Cardiac fibroblast (primary cell): ENCODE measurements at regions not wholly inside any gene's neighbourhood (a gene's known extent, or its start where the extent isn't known, plus 50 kb on each side); places are given as distances from the start of the nearest gene placed in this dataset.
"Not testable (repeated sequence)": the region's sequence is repeated elsewhere in the genome, so short reads cannot be mapped to it uniquely, and the experiment has no call there.

Experiments used
- DNase-seq, 2 donors: peaks; one replicate each; pipeline versions ENCODE4 v3.0.0 to v3.0.0-alpha.2; 2010; ENCODE audit warnings: low read depth in 2 of 2
- H3K4me3 ChIP-seq, 2 donors: replicated peaks in 1 of 2; 1 replicate in 1 of 2; 2 replicates in 1 of 2; pipeline ENCODE4 v1.5.1; 2011; ENCODE audit warnings: low read depth in 2 of 2, low read length in 2 of 2, mild to moderate bottlenecking in 2 of 2, moderate library complexity in 1 of 2
- TF ChIP-seq, protein P1 (sequence below): IDR thresholded peaks from one replicate; pipeline ENCODE4 v1.5.1; 2011; ENCODE audit warnings: low read depth, mild to moderate bottlenecking, low read length, inconsistent platforms

DNA sequence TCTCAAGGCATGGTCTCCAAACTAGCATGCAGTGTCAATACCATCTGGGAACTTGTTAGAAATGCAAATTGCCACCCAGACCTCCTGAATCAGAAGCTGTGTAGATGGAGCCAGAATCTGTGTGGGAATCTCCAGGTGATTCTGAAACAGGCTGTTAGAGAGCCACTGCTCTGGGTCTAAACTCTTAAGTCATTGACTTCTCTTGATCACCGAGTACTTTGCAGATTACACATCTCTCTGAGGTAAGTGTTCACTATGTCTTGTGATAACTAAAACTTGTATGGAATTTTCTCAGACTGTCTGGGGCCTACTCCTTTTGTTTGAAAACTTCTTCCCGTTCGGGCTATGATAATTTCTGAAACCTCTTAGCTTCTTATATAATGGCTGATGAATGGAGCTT lies 315.6 kb downstream of the EDEM1 start:
- TF ChIP-seq, protein P1, sequence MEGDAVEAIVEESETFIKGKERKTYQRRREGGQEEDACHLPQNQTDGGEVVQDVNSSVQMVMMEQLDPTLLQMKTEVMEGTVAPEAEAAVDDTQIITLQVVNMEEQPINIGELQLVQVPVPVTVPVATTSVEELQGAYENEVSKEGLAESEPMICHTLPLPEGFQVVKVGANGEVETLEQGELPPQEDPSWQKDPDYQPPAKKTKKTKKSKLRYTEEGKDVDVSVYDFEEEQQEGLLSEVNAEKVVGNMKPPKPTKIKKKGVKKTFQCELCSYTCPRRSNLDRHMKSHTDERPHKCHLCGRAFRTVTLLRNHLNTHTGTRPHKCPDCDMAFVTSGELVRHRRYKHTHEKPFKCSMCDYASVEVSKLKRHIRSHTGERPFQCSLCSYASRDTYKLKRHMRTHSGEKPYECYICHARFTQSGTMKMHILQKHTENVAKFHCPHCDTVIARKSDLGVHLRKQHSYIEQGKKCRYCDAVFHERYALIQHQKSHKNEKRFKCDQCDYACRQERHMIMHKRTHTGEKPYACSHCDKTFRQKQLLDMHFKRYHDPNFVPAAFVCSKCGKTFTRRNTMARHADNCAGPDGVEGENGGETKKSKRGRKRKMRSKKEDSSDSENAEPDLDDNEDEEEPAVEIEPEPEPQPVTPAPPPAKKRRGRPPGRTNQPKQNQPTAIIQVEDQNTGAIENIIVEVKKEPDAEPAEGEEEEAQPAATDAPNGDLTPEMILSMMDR = no peak
- no peak for DNase-seq

DNA sequence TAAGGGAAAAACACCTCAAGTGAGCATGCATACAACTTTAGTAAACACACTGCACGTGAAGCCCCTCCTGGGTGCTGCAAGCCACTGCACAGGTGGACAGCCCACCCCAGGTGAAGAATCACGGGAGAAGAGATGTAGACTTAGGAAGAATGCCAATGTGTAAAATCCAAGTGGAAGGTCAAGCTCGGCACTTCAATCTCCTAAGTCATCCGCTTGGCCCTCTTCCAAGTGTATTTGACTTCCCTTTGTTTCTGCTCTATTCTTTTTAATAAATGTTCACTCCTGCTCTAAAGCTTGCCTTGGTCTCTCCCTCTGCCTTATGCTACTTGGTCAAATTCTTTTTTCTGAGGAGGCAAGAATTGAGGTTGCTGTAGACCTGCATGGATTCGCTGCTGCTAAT lies 316.6 kb downstream of the EDEM1 start:
- H3K4me3 ChIP-seq = no peak overlapping the region
- TF ChIP-seq, protein P1 = no peak
- DNase-seq = no peak

More for the DNA sequence above, 315.6 kb downstream of the EDEM1 start:
- H3K4me3 ChIP-seq = no peak overlapping the region

DNA sequence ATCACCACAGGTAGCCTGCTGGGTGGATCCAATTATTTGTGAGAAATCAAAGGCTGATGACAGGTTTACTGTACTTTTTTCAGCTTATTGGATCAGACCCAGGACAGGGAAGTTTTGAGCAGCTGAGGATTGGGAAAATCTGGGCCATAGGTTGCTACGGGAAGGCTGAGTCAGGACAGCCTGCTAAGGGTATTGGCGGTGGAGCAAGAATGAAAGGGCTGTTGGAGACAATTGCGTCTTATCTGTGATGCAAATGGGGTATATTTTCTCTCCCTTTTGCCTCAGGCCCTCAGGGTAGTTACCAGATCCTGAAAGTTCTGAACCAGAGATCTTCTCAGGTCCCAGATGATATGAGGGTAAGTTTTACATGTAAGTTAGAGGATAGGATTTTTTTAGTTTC lies 317.7 kb downstream of the EDEM1 start:
- TF ChIP-seq, protein P1 = no peak
- DNase-seq = no peak
- no peak overlapping the region for H3K4me3 ChIP-seq

DNA sequence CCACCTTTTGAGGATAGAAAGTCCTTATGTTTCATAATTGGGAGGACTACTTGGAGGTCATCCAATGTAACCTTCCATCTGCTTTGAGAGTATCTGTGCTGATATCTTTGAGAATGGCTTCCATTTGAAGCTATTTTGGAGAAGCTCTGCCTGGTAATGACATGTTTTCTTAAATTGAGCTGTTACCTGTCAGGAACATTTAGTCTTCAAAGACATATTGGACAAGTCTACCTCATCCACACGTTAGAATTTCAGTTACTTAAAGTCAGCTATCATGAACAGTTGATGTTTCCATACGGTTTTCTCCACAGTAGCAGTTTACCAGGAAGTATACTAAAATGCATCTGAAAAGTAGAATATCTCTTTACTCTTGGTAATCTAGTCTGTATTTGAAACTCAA lies 318.5 kb downstream of the EDEM1 start:
- no peak for DNase-seq
- no peak overlapping the region for H3K4me3 ChIP-seq
- TF ChIP-seq, protein P1 = no peak

DNA sequence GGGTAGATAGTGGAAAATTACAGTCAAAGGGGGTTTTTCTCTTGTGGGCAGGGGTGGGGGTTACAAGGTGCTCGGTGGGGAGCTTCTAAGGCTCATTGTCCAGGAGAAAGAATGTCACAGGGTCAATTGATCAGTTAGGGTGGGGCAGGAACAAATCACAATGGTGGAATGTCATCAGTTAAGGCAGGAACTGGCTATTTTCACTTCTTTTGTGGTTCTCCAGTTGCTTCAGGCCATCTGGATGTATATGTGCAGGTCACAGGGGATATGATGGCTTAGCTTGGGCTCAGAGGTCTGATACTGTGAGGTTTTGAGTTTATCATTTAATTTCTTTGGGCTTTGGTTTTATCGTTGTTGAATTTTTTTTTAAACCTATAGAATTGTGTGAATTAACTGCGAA lies 321.4 kb downstream of the EDEM1 start:
- not testable (repeated sequence) for DNase-seq, H3K4me3 ChIP-seq

DNA sequence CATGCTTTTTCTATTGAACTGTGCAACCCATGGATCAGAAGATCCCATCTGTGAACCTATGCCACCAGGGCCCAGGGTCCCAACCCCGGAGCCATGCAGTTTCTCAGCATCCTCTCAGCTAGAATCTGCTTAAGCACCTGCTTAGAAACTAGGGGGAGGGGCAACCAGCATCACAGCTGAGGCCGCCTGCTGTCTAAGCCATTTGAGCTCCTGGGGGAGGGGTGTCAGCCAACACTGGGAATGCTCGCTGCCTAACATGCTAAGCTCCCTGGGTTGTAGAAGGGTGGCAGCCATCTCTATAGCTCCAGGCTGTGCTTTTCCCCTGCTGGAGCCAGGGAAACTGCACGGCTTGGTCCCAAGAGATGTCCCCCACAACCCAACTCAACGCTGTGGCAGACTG lies 322.8 kb downstream of the EDEM1 start:
- DNase-seq = no peak
- TF ChIP-seq, protein P1 = no peak
- H3K4me3 ChIP-seq = no peak overlapping the region

DNA sequence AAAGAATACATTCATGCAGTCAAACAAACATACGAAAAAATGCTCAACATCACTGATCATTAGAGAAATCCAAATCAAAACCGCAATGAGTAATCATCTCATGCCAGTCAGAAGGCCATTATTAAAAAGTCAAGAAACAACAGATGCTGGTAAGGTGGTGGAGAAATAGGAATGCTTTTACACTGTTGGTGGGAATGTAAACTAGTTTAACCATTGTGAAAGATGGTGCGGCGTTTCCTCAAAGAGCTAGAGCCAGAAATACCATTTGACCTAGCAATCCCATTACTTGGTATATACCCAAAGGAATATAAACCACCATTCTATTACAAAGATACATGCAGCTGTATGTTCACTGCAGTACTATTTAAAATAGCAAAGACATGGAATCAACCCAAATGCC lies 330.4 kb downstream of the EDEM1 start:
- no peak for DNase-seq
- H3K4me3 ChIP-seq = no peak overlapping the region
- TF ChIP-seq, protein P1 = no peak
